ENCODE measurements at regions not wholly inside any gene's neighbourhood (a gene's known extent, or its start where the extent isn't known, plus 50 kb on each side); places are given as distances from the start of the nearest gene placed in this dataset.

- DNase-seq (ENCODE audit: low read depth in 2 of 2): no peak
Measured at GRCh38 chr16:85256190-85256739, 144.0 kb upstream of the CIBAR2 start.

GRCh38 chr16:85257483-85257882, 145.2 kb upstream of the CIBAR2 start:
- DNase-seq (ENCODE audit: low read depth in 2 of 2): no peak

GRCh38 chr16:85258166-85258565, 145.9 kb upstream of the CIBAR2 start:
- DNase-seq (ENCODE audit: low read depth in 2 of 2): no peak

GRCh38 chr16:85258629-85259028, 146.4 kb upstream of the CIBAR2 start:
- no peak for DNase-seq (ENCODE audit: low read depth in 2 of 2)

GRCh38 chr16:85259115-85259831, 147.0 kb upstream of the CIBAR2 start:
- DNase-seq (ENCODE audit: low read depth in 2 of 2): no peak

GRCh38 chr16:85259832-85260167, 147.5 kb upstream of the CIBAR2 start:
- no peak for DNase-seq (ENCODE audit: low read depth in 2 of 2)

GRCh38 chr16:85261204-85261603, 148.9 kb upstream of the CIBAR2 start:
- DNase-seq (ENCODE audit: low read depth in 2 of 2): no peak

- DNase-seq (ENCODE audit: low read depth in 2 of 2): no peak
Measured at GRCh38 chr16:85261657-85262557, 149.6 kb upstream of the CIBAR2 start.

- DNase-seq (ENCODE audit: low read depth in 2 of 2): no peak
Measured at GRCh38 chr16:85262558-85263238, 150.4 kb upstream of the CIBAR2 start.

- DNase-seq (ENCODE audit: low read depth in 2 of 2): no peak
Measured at GRCh38 chr16:85263239-85263585, 150.9 kb upstream of the CIBAR2 start.

- DNase-seq (ENCODE audit: low read depth in 2 of 2): no peak
Measured at GRCh38 chr16:85264752-85265151, 152.5 kb upstream of the CIBAR2 start.

- no peak for DNase-seq (ENCODE audit: low read depth in 2 of 2)
Measured at GRCh38 chr16:85265161-85265784, 153.0 kb upstream of the CIBAR2 start.

GRCh38 chr16:85265810-85266209, 153.5 kb upstream of the CIBAR2 start:
- DNase-seq (ENCODE audit: low read depth in 2 of 2): no peak

GRCh38 chr16:85266857-85267256, 154.6 kb upstream of the CIBAR2 start:
- no peak for DNase-seq (ENCODE audit: low read depth in 2 of 2)

GRCh38 chr16:85267414-85267945, 155.2 kb upstream of the CIBAR2 start:
- no peak for DNase-seq (ENCODE audit: low read depth in 2 of 2)

- DNase-seq (ENCODE audit: low read depth in 2 of 2): no peak
Measured at GRCh38 chr16:85269165-85269564, 156.9 kb upstream of the CIBAR2 start.

- peak; percentile 31 to 32 for DNase-seq (ENCODE audit: low read depth in 2 of 2)
Measured at GRCh38 chr16:85270374-85270773, 158.1 kb upstream of the CIBAR2 start.

GRCh38 chr16:85271198-85271597, 158.9 kb upstream of the CIBAR2 start:
- DNase-seq (ENCODE audit: low read depth in 2 of 2): no peak

GRCh38 chr16:85273293-85273692, 161.0 kb upstream of the CIBAR2 start:
- no peak for DNase-seq (ENCODE audit: low read depth in 2 of 2)

GRCh38 chr16:85274501-85274900, 162.2 kb upstream of the CIBAR2 start:
- DNase-seq (ENCODE audit: low read depth in 2 of 2): no peak

GRCh38 chr16:85274924-85275323, 162.7 kb upstream of the CIBAR2 start:
- no peak for DNase-seq (ENCODE audit: low read depth in 2 of 2)

Data from fibroblast of skin of left quadriceps (primary cell).